OCI-LY1 (cell line): ENCODE measurements at regions not wholly inside any gene's neighbourhood (a gene's known extent, or its start where the extent isn't known, plus 50 kb on each side); places are given as distances from the start of the nearest gene placed in this dataset.

Source experiments
- H2AFZ ChIP-seq: fragments of 200-600 bp; sonication (generic), shearing (Covaris generic); 2 replicates; pipeline ENCODE4 v1.6.0; 2014; ENCODE audit warnings: antibody characterized with exemption, mild to moderate bottlenecking, low read length
- H3F3A ChIP-seq: fragments of 200-600 bp; sonication (generic), shearing (Covaris generic); 2 replicates; pipeline ENCODE4 v1.6.0; 2014; ENCODE audit warnings: mild to moderate bottlenecking, antibody characterized with exemption, low read length, moderate library complexity; ENCODE audit not compliant: insufficient read depth
- H3K27ac ChIP-seq: fragments of 200-600 bp; sonication (generic); 2 replicates; pipeline ENCODE4 v1.5.1; 2014; ENCODE audit warnings: low read length, mixed run types, mild to moderate bottlenecking, low read depth; ENCODE audit not compliant: poor library complexity, severe bottlenecking
- H3K27me3 ChIP-seq: fragments of 200-600 bp; sonication (generic); 2 replicates; pipeline ENCODE4 v1.6.0; 2014; ENCODE audit warnings: antibody characterized with exemption, mild to moderate bottlenecking, low read length, moderate library complexity; ENCODE audit not compliant: insufficient read depth
- H3K36me3 ChIP-seq: fragments of 200-600 bp; sonication (generic); 2 replicates; pipeline ENCODE4 v1.6.1; 2014; ENCODE audit warnings: mild to moderate bottlenecking, antibody characterized with exemption, low read length, moderate library complexity, mixed read lengths; ENCODE audit not compliant: insufficient read depth
- H3K4me1 ChIP-seq: fragments of 200-600 bp; sonication (generic); 2 replicates; pipeline ENCODE4 v1.5.1; 2014; ENCODE audit warnings: mild to moderate bottlenecking, low read length, moderate library complexity; ENCODE audit not compliant: insufficient read depth, severe bottlenecking
- H3K4me2 ChIP-seq: fragments of 200-600 bp; sonication (generic), shearing (Covaris generic); 2 replicates; pipeline ENCODE4 v1.6.1; 2014; ENCODE audit warnings: low read length
- H3K4me3 ChIP-seq: fragments of 200-600 bp; sonication (generic); 2 replicates; pipeline ENCODE4 v1.5.1; 2014; ENCODE audit warnings: low read length, low read depth, mild to moderate bottlenecking, mixed read lengths; ENCODE audit not compliant: poor library complexity, severe bottlenecking
- H3K79me2 ChIP-seq: fragments of 200-600 bp; shearing (Covaris generic); 2 replicates; pipeline ENCODE4 v1.6.1; 2016; ENCODE audit warnings: mixed run types, low read length, mixed read lengths; ENCODE audit not compliant: insufficient read depth
- H3K9ac ChIP-seq: fragments of 200-600 bp; sonication (generic), shearing (Covaris generic); 2 replicates; pipeline ENCODE4 v1.6.1; 2014; ENCODE audit warnings: mild to moderate bottlenecking, low read length, mixed read lengths
- H3K9me2 ChIP-seq: fragments of 200-600 bp; sonication (generic), shearing (Covaris generic); 2 replicates; pipeline ENCODE4 v1.6.1; 2014; ENCODE audit warnings: low read depth, mild to moderate bottlenecking, low read length, mixed read lengths
- H3K9me3 ChIP-seq: fragments of 200-600 bp; shearing (Covaris generic); 2 replicates; pipeline ENCODE4 v1.6.1; 2014; ENCODE audit warnings: low read length, mixed read lengths
- H4K20me1 ChIP-seq: fragments of 200-600 bp; sonication (generic), shearing (Covaris generic); 2 replicates; pipeline ENCODE4 v1.6.0; 2016; ENCODE audit warnings: mild to moderate bottlenecking, low read length; ENCODE audit not compliant: insufficient read depth
- EZH2 ChIP-seq: fragments of 200-600 bp; sonication (generic), shearing (Covaris generic); IDR thresholded peaks from 2 replicates; pipeline ENCODE4 v1.8.0; 2017; ENCODE audit warnings: borderline replicate concordance, mixed run types, mild to moderate bottlenecking, antibody characterized with exemption, low read length, moderate library complexity, mixed read lengths
- TF ChIP-seq, protein P1 (sequence below): fragments of 200-600 bp; sonication (generic), shearing (Covaris generic); IDR thresholded peaks from 2 replicates; pipeline ENCODE4 v1.5.1; 2017; ENCODE audit warnings: mild to moderate bottlenecking, antibody characterized with exemption, low read length, moderate library complexity, mixed read lengths

DNA sequence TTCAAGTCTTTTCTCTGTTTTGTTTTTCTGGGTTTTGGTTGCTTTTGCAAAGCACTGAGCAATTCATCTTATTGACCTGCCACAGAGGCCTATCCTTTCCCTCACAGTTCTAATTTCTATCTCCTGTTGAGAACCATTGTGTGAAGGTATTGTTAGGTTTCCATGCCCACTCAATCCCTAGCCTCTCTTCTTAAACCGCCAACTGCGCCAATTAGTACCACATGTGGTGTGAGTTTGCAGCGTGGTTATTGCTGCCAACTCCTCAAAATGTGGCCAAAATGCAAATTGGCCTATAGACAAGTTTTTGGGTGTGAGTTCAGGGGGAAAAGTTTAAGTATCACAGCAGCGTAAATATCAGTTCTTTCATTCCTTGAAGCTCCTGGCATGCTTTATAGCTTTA lies 232.6 kb downstream of the FLRT2 start:
- no peaks in the 10 kb centered on the region for H3K27me3 ChIP-seq
- no peak overlapping the region for H2AFZ ChIP-seq
- H3K4me3 ChIP-seq = no peak overlapping the region
- no peaks in the 10 kb centered on the region for H3K79me2 ChIP-seq
- no peaks in the 10 kb centered on the region for H3K9me3 ChIP-seq
- TF ChIP-seq, protein P1, sequence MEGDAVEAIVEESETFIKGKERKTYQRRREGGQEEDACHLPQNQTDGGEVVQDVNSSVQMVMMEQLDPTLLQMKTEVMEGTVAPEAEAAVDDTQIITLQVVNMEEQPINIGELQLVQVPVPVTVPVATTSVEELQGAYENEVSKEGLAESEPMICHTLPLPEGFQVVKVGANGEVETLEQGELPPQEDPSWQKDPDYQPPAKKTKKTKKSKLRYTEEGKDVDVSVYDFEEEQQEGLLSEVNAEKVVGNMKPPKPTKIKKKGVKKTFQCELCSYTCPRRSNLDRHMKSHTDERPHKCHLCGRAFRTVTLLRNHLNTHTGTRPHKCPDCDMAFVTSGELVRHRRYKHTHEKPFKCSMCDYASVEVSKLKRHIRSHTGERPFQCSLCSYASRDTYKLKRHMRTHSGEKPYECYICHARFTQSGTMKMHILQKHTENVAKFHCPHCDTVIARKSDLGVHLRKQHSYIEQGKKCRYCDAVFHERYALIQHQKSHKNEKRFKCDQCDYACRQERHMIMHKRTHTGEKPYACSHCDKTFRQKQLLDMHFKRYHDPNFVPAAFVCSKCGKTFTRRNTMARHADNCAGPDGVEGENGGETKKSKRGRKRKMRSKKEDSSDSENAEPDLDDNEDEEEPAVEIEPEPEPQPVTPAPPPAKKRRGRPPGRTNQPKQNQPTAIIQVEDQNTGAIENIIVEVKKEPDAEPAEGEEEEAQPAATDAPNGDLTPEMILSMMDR = no peak
- no peak for TF ChIP-seq EZH2
- no peaks in the 10 kb centered on the region for H3F3A ChIP-seq
- H3K27ac ChIP-seq = no peak overlapping the region
- no peaks in the 10 kb centered on the region for H4K20me1 ChIP-seq
- no peaks in the 10 kb centered on the region for H3K36me3 ChIP-seq
- H3K9ac ChIP-seq = no peak overlapping the region
- H3K4me2 ChIP-seq = no peak overlapping the region
- no peaks in the 10 kb centered on the region for H3K4me1 ChIP-seq
- H3K9me2 ChIP-seq = no peaks in the 10 kb centered on the region

DNA sequence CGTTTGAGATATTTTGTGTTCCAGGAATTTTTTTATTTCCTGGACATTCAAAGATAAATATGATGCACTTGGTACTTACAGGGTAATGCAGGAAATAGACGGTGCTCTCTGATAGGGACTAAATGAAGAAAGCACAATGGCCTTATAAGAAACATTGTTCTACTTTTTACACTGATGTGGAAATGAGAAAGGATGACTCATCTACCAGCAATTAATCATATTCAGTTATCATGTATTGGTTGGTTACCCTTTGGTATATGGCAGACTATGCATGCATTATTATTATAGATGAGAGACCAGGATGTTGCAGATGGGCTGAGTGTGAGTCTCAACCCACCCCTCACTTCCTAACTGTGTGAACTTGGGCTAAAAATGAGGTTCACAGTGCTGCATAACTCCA lies 222.2 kb downstream of the FLRT2 start:
- no peaks in the 10 kb centered on the region for H3K36me3 ChIP-seq
- no peak overlapping the region for H3K4me3 ChIP-seq
- no peak overlapping the region for H3K4me2 ChIP-seq
- H3K4me1 ChIP-seq = no peaks in the 10 kb centered on the region
- H3F3A ChIP-seq = no peaks in the 10 kb centered on the region
- no peak overlapping the region for H3K9ac ChIP-seq
- no peak for TF ChIP-seq EZH2
- TF ChIP-seq, protein P1 = no peak
- no peaks in the 10 kb centered on the region for H4K20me1 ChIP-seq
- no peaks in the 10 kb centered on the region for H3K9me3 ChIP-seq
- no peaks in the 10 kb centered on the region for H3K27me3 ChIP-seq
- H3K27ac ChIP-seq = no peak overlapping the region
- H2AFZ ChIP-seq = no peak overlapping the region
- H3K79me2 ChIP-seq = no peaks in the 10 kb centered on the region
- H3K9me2 ChIP-seq = no peaks in the 10 kb centered on the region

GRCh38 chr14:85744573-85744972 lies 214.6 kb downstream of the FLRT2 start:
- no peak for TF ChIP-seq EZH2
- TF ChIP-seq, protein P1 = no peak

More at GRCh38 chr14:85744573-85744972, 214.6 kb downstream of the FLRT2 start:
- H3K9me3 ChIP-seq = no peaks in the 10 kb centered on the region
- no peaks in the 10 kb centered on the region for H3K9me2 ChIP-seq
- H2AFZ ChIP-seq = no peak overlapping the region
- H4K20me1 ChIP-seq = no peaks in the 10 kb centered on the region
- no peaks in the 10 kb centered on the region for H3F3A ChIP-seq
- no peak overlapping the region for H3K27ac ChIP-seq
- H3K4me3 ChIP-seq = no peak overlapping the region
- H3K36me3 ChIP-seq = no peaks in the 10 kb centered on the region
- H3K27me3 ChIP-seq = no peaks in the 10 kb centered on the region; the same call in 1 of the 2 replicates
- no peaks in the 10 kb centered on the region for H3K4me1 ChIP-seq
- no peaks in the 10 kb centered on the region for H3K79me2 ChIP-seq
- H3K4me2 ChIP-seq = no peak overlapping the region
- H3K9ac ChIP-seq = no peak overlapping the region
